T1000 (cell line): ENCODE measurements at regions not wholly inside any gene's neighbourhood (a gene's known extent, or its start where the extent isn't known, plus 50 kb on each side); places are given as distances from the start of the nearest gene placed in this dataset.

Experiments
- DNase-seq: peaks from one replicate; lab custom pipeline; 2025; ENCODE audit warnings: mixed read lengths; lab: John Stamatoyannopoulos, UW

GRCh38 chr1:91151702-91152101, 129.9 kb upstream of the ZNF644 start:
- no peak for DNase-seq

- no peak for DNase-seq
Measured at GRCh38 chr1:91148641-91149069, 126.8 kb upstream of the ZNF644 start.

- no peak for DNase-seq
Measured at GRCh38 chr1:91141858-91142257, 120.0 kb upstream of the ZNF644 start.

GRCh38 chr1:91138959-91139358, 117.1 kb upstream of the ZNF644 start:
- DNase-seq = no peak

- DNase-seq = no peak
Measured at GRCh38 chr1:91137173-91137852, 115.5 kb upstream of the ZNF644 start.

GRCh38 chr1:91135799-91136198, 114.0 kb upstream of the ZNF644 start:
- DNase-seq = no peak

GRCh38 chr1:91133248-91133647, 111.4 kb upstream of the ZNF644 start:
- DNase-seq = no peak

GRCh38 chr1:91130256-91130985, 108.6 kb upstream of the ZNF644 start:
- no peak for DNase-seq

GRCh38 chr1:91129458-91129857, 107.6 kb upstream of the ZNF644 start:
- no peak for DNase-seq

GRCh38 chr1:91129017-91129416, 107.2 kb upstream of the ZNF644 start:
- DNase-seq = no peak

GRCh38 chr1:91124989-91125417, 103.2 kb upstream of the ZNF644 start:
- no peak for DNase-seq

GRCh38 chr1:91124290-91124985, 102.6 kb upstream of the ZNF644 start:
- no peak for DNase-seq

- no peak for DNase-seq
Measured at GRCh38 chr1:91123773-91124172, 101.9 kb upstream of the ZNF644 start.

GRCh38 chr1:91123319-91123718, 101.5 kb upstream of the ZNF644 start:
- no peak for DNase-seq

- DNase-seq = no peak
Measured at GRCh38 chr1:91122106-91122717, 100.4 kb upstream of the ZNF644 start.

GRCh38 chr1:91121366-91121765, 99.5 kb upstream of the ZNF644 start:
- DNase-seq = no peak

- no peak for DNase-seq
Measured at GRCh38 chr1:91120936-91121335, 99.1 kb upstream of the ZNF644 start.

- DNase-seq = no peak
Measured at GRCh38 chr1:91120421-91120820, 98.6 kb upstream of the ZNF644 start.

- no peak for DNase-seq
Measured at GRCh38 chr1:91104712-91105111, 82.9 kb upstream of the ZNF644 start.

GRCh38 chr1:91101328-91101727, 79.5 kb upstream of the ZNF644 start:
- no peak for DNase-seq

- no peak for DNase-seq
Measured at GRCh38 chr1:91099746-91100621, 78.1 kb upstream of the ZNF644 start.
